Activated T-helper 1 cell treated with anti-CD3 and anti-CD28 coated beads, Interleukin-2, amount 50 U/mL, for 16 hours (primary cell): ENCODE measurements at regions not wholly inside any gene's neighbourhood (a gene's known extent, or its start where the extent isn't known, plus 50 kb on each side); places are given as distances from the start of the nearest gene placed in this dataset.
"Not testable (repeated sequence)": the region's sequence is repeated elsewhere in the genome, so short reads cannot be mapped to it uniquely, and the experiment has no call there.

ENCODE experiments used
- DNase-seq, 2 donors: peaks; one replicate each; pipeline ENCODE4 v3.0.0-alpha.2; 2020; ENCODE audit warnings: low read depth in 1 of 2, low spot score in 1 of 2

DNA sequence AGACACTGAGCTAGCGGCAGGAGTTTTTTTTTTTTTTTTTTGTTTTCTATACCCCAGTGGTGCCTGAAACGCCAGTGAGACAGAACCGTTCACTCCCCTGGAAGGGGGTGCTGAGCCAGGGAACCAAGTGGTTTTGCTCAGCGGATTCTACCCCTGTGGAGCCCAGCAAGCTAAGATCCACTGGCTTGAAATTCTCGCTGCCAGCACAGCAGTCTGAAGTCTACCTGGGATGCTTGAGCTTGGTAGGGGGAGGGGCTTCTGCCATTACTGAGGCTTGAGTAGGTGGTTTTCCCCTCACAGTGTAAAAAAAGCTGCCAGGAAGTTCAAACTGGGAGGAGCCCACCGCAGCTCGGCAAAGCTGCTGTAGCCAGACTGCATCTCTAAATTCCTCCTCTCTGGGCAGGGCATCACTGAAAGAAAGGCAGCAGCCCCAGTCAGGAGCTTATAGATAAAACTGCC lies 173.0 kb downstream of the DMAC1 start:
- DNase-seq, result peak in 1 of 2 donors; percentile 4

DNA sequence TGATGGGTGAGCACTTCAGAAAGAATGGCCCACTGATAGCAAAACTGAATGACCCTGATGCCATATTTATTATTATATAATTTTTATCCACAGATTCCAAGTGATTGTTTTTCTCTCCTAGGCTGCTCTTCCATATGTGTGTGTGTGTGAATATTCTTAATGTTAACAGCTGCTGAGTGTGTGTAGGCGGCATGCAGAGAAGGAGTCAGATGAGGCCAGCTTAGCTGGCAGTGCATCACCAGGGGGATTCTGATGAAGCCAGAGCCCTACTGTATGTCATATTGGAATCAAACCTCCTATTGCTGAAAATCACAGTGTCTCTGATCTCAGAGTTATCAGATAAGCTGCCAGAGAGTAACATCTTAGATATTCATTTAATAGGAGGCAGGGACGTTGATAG lies 177.1 kb downstream of the DMAC1 start:
- no peak for DNase-seq

DNA sequence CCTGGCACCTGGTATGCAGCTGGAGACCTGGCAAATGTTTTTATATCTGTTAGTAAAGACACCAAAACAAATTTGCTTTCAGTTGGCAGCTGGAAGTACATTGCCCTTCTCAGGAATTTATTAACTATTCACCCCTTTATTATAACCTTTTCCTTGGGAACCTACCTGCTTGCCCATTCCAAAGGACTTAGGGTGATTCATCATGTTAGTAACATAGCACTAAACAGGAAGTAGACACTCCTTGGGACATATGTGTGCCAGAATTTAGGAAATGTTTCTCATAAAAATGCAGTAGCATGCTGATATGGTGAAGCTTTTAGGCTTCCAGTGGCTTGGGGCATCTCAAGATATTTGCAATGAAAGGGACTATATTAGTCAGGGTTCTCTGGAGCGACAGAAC lies 184.2 kb downstream of the DMAC1 start:
- no peak for DNase-seq

DNA sequence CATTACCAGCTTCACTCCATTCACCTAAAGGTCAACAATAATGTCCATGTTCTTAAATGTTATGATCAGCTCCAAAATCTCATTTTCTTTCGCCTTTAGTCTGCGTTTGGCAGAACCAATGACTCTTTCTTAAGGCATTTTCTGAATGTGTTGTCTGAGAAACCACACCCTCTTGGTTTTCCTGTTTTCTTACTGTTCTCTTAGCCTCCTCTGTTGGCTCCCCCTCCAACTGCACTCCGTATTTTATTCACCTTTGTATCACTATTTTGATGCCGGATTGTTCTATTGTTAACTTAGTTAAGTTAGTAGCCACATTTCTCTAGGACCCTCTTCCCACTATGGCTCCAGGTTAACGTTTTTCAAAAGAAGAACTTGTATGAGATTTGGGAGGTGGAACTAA lies 185.6 kb downstream of the DMAC1 start:
- DNase-seq, result no peak

DNA sequence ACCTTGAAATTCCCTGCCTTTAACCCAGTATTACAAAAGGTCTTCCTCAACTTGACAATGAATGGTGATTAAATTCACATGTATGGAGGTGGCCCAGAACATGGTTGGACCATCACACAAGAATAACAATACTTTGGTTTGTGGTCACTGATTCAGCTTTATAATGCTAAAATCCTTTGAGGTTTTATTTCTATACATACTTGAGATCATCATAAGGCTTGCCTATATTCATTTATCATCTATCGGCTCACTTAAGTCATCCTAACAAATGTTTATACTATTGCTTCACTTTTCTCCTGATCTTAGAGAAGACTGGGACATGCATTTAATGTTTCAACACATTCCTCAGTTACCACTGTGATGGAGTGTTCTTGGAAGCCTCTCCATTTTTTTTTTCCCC lies 191.3 kb downstream of the DMAC1 start:
- DNase-seq, result no peak

DNA sequence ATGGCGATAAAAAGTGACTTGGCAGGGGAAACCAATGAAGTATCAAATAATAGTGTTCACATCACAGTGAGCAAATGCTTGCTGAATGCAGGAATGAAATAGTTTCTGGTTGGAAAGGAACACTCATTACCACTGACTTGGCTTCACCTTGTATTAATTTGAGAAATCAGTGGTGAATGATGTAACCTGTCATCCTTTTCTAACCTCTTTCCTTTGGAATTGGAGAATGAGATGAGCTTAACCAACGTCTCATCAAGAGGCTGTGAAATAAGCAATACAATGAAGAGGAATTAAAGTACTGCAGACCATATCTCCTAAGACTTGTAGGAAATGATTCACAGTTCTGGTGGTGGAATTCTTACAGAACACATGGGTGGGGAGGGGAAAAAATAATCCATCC lies 192.2 kb downstream of the DMAC1 start:
- DNase-seq, result no peak

DNA sequence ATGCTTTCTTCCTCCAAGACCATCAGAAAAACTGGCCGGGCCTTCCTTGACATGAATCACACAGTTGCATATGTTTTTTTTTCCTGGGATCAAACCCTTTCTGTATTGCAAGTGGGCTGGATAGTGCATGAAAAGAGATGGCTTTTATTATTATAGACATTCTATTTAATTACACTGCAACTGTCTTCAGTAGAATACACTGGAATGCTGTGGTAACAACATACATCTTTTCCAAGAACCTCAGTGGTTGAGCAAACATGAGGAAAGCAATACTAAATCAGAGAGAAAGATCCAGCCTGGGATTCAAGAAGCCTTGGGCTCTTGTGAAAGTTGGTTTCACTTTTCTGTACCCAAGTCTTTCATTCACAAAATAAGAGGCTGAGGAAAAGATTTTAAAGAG lies 193.0 kb downstream of the DMAC1 start:
- no peak for DNase-seq

DNA sequence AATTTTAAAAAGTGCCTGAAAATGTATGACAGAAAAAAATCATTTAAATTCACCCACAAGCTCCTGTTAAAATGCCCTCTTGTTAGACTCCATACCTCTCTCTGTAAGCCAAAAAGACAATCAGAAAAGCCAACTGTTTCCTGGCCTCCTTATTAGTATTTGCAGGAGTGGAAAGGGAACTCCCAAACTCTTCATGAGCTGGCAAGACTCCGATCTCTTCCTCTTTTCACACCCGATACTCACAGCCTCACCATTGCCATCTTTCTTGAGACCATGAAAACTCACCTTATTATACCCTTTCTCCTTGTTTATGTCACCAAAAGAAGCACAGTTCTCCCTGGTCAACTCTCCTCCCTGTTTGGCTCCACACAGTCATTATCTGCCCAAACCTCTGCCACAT lies 197.8 kb downstream of the DMAC1 start:
- DNase-seq, result no peak

DNA sequence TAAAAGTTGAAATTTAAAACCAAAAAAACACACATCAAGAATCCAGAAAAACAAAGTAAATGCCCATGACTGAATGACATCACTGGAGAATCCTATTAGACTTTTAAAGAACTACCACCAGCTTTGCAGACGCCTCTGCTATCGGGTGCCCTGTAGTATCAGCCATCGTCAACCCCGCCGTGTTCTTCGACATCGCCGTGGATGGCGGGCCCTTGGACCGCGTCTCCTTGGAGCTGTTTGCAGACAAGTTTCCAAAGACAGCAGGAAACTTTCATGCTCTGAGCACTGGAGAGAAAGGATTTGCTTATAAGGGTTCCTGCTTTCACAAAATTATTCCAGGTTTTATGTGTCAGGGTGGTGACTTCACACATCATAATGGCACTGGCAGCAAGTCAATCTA lies 201.9 kb downstream of the DMAC1 start:
- no peak for DNase-seq

DNA sequence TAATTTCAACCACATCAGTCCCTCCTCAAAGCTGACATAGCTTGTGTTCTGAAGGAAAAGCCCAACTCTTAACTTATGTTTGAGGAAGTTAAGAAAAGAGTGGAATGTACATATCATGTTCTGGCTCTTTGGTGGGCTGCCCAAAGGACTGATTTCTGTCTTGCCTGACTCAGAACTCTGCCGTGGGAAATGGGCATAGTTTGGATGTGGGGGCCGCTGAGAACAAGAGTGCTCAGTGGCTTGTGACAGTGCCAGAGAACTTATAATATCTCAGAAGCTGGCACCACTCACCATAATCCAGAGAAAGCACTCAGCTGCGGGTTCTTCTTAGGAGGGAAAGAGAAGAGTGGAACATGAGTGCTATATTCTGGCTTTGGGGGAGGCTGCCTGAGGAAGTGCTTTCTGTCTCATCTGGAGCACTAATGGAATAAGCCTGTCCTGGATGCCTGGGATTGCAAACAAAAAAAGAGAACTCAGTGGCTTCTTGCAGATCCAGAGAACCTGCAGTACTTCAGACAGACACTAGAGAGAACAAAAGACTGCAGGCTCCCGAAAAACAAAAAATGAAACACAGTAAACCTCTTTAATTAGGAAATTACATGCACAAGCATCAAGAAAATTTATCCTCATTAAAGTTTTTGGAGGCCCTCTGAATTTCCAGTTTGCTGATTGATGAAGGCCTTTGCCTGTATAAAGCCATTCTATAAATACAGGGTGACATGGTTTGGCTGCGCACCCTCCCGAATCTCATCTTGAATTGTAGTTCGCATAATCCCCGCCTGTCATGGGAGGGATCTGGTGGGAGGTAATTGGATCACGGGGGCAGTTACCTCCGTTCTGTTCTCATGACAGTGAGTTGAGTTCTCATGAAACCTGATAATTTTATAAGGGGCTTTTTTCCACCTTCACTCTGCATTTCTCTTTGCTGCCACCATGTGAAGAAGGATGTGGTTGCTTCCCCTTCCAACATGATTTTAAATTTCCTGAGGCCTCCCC lies 207.0 kb downstream of the DMAC1 start:
- no peak for DNase-seq

DNA sequence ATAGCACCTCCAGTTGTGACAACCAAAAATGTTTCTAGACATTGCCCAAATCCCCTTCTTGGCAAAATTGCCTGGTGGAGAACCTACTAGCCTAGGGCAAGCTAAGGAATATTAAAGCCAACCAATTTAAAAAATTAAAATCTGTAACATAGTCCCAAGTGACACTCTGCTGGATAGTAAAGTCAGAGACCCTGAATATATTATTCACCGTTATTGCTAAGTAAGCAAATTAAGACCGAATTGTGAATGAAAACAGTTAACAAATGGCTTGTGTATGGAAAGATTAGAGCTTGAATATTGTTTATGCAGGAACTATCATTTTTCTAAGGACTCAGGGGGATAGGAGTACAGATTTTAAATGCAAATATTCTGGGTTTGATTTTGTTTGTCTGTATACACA lies 208.1 kb downstream of the DMAC1 start:
- DNase-seq, result no peak

DNA sequence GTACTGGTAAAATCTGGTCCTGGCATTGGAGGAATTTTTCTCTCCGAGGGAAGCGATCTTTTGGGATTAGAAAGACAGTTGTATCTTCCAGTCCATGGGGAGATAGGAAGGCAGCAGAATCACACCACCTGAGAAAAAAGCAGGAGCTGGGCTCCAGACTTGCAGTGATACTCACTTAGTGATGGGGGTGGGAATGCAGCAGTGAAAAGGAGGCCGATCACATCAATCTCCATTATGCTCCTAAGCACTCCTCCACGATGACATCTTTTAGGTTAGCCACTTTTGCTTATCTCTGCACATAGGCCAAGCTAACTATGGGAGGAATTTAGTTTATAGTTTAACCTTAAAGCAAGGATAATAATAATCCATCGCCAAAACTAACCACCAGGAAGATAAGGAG lies 219.0 kb downstream of the DMAC1 start:
- no peak for DNase-seq

DNA sequence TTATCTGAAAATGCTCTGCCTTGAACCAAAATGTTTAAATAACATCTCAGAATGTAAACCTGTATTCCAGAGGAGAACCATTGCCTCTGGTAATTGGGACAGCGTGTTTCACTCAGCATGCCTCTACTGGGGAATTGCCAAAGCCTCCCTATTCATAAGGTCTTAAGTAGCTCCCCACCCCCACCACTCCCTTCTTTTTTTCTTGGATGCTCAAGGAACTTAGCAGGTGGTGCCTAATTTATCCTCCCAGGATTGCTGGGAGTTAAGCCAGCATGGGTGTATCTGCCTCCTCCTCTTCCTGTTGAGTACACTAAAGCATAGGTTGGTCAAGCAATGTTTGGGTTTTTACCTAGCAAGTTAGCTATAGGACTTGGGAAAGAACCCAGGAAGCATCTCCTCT lies 220.2 kb downstream of the DMAC1 start:
- DNase-seq, result no peak

DNA sequence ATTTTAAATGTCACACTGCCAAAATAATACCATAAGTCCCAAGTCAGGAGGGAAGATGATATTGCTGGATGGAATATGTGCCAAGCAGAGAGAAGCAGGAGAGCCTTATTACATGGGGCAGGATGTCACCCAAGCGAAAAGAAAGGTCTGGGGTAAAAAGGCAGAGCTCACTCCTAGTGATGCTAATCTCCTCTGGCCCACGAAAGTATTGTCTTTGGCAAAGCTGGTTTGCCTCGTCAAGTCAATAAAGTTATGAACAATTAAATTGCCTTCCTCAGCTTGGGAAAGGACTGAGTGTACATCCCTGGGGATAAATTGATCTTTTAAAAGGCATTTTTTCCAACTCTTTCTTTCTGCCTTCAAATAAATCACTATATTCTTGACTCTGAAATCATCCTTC lies 220.6 kb downstream of the DMAC1 start:
- no peak for DNase-seq

DNA sequence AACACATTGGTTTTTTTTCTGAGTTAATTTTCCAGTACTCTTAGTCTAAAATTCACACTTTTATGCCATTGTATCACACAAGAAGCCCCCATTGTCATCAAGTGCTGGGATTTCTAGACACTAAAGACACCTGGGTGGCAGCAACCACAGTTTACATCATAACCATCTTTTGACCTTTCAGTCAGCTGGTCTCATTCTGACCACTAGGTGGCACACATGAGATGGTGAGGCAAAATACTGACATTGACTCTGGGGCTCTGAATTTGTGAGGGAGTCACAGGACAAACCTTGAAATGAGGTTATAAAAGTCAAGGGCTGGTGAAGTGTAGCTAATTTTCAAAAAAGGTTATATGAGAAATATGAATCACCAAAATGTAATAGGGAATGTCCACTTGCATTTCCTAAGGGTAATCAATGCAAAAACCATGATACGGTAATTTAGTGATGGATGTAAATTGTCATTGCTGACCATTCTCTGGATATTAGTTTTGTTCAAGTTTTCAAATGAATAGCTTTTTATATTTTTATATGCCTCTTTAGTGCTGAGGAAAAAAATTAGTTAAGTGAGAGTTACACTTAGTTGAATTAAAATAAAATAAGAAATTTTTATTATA lies 229.4 kb downstream of the DMAC1 start:
- peak; percentile 13 to 40 for DNase-seq

DNA sequence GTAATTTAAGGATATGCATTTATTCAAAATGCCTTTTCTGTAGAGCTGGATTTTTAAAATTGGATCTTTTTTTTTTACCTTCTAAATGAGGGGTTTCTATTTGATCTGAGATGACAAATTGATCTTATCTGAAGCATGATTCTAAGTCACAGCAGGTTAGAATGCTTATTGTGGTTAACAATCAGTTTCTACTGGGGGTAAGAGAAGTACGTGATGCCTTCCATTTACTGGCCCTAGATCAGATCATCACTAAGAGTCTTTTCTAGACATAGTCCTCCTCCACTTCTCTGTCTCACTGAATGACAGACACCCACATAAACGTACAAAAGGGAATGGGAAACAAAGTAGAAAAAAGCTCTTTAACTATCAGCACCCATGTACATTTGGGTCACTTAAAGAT lies 231.9 kb downstream of the DMAC1 start:
- DNase-seq, result no peak

DNA sequence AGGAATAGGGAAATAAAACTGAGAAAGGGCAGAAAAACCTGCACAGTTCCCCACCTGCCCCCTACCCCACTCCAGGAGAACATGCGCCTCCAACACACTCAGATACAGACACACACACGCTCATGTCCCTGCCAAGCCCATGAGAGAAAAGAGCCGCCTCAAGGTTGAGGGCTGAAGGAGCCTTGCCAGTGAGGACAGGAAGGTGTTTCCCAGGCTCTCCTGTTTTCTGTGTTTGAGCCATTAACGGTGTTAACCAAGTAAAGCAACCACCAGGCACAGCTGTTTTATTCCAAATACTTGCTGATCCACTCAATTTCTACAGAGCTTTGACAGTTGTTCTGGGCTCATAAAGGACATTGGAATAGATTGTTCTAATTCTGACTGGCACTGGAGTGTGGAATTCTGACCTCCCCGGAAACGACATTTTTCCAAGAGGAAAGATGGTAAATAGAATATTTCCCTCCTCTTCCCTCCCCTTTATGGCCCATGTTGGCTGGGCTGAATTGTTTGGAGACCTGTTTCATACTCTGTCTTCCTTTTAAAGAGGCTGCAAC lies 238.0 kb downstream of the DMAC1 start:
- no peak for DNase-seq

DNA sequence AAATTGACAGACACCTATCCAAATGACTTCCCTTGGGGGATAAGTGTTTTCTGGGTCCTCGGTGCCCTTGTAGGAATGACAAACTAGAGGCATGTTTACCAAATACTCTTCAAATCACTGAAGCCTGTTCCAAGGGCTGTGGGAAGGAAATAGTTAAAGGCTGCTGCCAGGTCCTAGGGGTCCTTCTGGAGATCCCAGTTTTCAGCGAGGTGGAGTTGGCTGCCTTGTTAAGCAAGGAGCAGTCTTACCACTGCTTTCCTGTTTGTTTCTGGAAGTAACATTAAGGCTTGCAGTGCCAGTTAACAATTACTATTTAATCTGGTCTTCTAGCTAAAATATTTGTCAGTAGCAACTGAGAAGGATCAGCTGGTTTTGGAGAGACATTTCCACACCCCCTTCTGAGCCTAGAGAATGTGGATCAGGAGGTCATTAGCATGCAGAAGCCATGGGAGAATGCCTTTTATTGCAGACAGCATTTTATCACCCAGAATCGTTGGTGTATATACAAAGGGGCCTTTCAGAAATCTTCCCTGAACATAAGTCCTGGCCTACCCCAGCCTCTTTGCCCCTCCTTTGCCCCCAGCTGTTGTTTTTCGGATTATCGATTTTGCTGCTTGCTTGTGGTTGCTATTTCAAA lies 238.8 kb downstream of the DMAC1 start:
- no peak for DNase-seq

DNA sequence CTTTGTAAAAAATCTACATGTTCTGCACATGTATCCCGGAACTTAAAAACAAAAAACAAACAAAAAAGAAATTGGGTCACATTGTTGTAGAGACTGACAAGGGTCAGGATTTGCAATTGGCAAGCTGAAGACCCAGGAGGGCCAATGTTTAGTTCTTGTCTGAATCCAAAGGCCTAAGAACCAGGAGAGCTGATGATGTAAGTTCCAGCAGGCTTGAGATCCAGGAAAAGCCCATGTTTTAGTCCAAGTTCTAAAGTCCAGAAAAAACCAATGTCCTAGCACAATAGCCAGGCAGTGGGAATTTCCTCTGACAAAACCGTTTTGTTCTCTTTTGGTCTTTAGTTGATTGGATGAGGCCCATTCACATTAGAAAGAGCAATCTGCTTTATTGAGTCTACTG lies 244.9 kb downstream of the DMAC1 start:
- no peak for DNase-seq

DNA sequence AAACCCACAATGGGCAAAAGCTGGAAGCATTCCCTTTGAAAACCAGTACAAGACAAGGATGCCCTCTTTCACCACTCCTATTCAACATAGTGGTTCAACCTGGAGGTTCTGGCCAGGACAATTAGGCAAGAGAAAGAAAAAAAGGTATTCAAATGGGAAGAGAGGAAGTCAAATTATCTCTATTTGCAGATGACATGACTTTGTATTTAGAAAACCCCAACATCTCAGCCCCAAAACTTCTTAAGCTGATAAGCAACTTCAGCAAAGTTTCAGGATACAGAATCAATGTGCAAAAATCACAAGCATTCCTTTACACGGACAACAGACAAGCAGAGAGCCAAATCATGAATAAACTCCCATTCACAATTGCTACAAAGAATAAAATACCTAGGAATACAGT lies 246.9 kb downstream of the DMAC1 start:
- DNase-seq, result not testable (repeated sequence)

DNA sequence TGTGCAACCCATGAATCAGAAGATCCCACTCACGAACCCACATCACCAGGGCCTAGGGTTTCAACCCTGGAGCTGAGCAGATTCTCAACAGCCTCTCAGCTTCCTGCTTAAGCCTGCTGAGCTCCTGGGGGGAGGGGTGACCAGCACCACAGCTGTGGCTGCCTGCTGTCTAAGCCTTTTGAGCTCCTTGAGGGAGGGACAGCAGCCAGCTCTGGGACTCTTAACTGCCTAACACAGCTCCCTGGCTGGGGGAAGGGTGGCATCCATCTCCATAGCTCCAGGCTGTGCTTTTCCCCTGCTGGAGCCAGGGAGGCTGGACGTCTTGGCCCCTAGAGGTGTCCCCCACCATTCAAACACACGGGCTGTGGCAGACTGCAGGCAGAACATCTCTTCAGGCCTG lies 250.3 kb downstream of the DMAC1 start:
- no peak for DNase-seq

DNA sequence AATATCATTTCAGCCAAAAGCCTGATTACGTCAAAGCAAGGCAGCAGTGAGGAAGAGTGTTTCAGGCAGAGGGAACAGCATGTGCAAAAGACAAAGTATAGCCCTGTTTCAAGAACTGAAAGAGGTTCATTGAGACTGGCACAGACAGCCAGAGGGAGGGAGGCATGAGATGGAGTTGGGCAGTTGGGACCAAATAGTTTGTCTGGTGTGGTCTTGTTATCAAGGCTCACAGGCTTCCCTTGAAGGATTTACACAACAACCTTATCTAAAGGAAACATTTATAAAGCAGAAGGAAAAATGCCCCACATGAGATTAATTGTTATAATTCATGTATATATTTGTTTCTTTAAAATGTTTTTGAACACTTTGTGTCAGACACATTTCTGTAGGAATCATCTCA lies 253.3 kb downstream of the DMAC1 start:
- DNase-seq, result no peak
